Stimulated activated naive CD4-positive, alpha-beta T cell (primary cell): ENCODE measurements at regions not wholly inside any gene's neighbourhood (a gene's known extent, or its start where the extent isn't known, plus 50 kb on each side); places are given as distances from the start of the nearest gene placed in this dataset.
"Not testable (repeated sequence)": the region's sequence is repeated elsewhere in the genome, so short reads cannot be mapped to it uniquely, and the experiment has no call there.

Experiments used
- DNase-seq, 6 experiments: peaks; one replicate each; lab custom pipeline; 2025; lab: John Stamatoyannopoulos, UW

DNA sequence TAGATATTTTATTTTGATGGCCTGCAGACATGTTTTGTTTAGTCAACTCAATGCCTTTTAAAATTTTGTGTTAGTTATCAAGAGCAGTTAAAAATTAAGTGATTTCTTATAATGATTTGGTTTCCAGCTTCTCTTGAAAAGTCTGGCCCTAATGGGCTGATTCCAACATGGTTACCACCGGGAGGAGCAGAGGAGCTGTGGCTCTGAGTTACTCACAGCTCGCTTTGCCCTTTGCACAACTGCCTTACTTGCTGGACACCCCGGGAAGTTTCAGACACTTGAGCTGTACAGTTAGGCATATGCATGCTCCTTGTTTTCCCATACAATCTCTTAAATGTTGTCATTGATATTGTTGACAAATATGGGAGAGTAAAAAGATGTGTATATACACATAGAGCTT lies 173.1 kb upstream of the MMS22L start:
- DNase-seq: no peak

GRCh38 chr6:97459535-97459934 lies 176.5 kb upstream of the MMS22L start:
- no peak for DNase-seq

DNA sequence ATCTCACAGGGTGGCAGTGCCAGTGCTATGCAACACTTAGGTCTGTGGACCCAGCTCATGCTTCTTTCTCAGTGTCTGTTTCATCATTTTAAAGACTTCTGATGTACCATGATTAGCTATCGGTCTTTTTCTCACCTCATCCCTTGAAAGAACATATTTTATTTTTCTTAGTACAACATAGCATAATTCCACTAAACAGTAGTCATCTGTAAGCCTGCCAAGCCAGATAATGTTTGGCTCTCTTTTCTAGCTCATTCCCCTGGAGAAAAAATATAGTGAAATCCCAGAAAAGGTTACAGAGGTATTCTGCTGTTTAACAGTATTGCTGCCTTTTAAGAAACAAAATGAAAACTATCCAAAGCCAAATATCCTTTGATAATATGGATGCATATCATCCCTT lies 177.0 kb upstream of the MMS22L start:
- DNase-seq: no peak

DNA sequence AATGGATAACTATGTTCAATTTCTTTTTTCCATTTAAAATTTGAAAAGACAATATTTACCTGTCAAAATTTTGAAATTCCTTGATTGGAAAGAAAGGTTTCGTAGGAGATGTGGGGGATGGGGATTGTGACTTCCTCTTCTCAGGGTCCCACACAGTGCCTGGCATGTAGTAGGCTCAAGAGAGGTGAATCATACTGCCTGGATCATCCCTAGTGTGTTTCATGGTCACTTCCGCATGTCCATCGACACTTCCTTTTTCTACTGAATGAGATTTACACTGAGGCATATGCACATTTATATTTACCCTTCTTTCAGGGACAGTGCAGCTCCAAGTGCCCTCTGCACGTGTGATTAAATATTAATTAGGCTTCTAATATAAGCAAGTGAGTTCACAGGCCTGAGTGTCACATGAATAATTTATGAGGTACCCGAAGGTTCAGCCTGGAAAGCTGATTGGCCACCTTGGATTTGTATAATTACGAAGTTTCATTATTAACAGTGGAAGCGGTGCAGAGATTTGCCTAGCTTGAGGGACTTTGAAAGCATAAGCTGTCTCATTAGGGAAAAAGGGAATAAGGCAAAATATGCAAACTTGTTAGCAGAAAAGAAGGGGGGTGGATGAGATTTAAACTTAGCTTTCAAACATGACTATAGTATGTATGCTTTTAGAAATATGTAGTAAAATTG lies 177.5 kb upstream of the MMS22L start:
- no peak for DNase-seq

DNA sequence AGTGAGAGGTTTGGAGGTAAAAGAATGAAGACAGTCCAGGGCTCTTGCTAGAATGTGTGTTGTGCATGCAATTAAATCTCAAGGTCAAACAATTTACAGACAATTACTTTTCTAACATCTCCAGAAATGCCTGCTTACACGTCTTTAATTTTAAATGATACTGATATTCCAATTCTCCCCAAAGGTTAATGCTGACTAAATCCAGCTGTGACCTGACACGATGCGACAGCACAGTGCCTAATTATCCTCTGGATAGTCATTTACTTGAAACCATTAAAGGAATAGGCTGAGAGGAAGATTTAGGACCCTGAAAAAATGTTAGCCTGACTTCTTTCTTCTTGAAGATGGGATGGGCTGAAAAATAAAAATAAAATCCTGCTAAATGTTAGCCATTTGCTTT lies 178.2 kb upstream of the MMS22L start:
- DNase-seq: no peak

GRCh38 chr6:97462031-97462430 lies 179.0 kb upstream of the MMS22L start:
- no peak for DNase-seq

- no peak for DNase-seq
These were observed 180.1 kb upstream of the MMS22L start for GRCh38 chr6:97462938-97463598.

GRCh38 chr6:97465877-97466561 lies 183.0 kb upstream of the MMS22L start:
- DNase-seq: no peak

DNA sequence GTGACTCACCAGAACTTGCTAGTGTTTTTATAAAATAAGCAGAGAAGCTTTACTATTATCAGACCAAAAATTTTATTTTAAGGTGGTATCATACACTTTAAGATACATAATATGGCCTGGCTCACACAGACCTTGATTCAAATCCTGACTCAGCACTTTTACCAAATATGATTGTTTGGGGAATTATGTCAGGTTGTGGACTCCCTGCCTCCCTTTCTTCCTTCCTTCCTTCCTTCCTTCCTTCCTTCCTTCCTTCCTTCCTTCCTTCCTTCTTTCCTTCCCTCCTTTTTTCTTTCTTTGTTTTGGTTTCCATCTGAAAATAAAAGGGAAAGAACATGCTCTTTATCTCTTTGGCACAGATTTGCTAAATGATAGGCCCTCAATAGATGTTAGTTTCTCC lies 186.0 kb upstream of the MMS22L start:
- no peak for DNase-seq

- DNase-seq: no peak
These were observed 186.4 kb upstream of the MMS22L start for GRCh38 chr6:97469451-97469850.

- no peak for DNase-seq
These were observed 187.3 kb upstream of the MMS22L start for GRCh38 chr6:97470322-97470721.

- DNase-seq: no peak
These were observed 191.0 kb upstream of the MMS22L start for GRCh38 chr6:97473979-97474378.

- DNase-seq: peak; percentile 2 to 41 (median 26)
These were observed 214.8 kb upstream of the MMS22L start for GRCh38 chr6:97497713-97498331.

DNA sequence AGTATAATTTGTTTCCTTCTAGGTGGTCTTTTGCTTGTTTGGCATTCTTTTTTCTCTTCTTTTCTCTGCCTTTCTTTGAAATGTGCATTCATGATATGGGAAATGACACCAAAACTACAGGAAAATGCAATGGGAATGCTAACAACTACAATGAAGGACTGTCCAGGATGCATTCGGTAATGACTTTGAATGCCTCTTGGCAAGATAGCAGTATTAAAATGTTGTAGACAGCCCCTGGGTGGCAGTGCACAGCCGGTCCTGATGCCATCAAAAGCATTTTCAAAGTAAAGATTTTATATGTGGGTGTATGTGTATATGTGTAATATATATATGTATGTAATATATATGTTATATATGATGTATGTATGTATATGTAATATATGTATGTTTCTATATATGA lies 218.8 kb upstream of the MMS22L start:
- no peak for DNase-seq

- no peak for DNase-seq
These were observed 225.6 kb upstream of the MMS22L start for GRCh38 chr6:97508646-97509045.

DNA sequence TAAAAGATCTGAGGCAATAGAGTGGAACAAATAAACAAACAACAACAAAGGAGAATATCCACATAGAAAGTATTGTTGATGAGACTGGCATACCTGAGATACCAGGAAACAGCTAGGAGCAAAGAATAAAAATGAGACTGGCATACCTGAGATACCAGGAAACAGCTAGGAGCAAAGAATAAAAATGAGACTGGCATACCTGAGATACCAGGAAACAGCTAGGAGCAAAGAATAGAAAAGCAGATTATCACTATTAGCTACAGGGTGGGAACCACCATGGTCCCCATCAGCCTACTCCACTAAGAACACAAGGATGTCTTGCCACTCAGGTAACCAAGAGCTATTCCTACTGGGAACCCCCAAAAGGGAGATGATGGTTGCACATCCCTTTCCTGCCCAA lies 230.2 kb upstream of the MMS22L start:
- DNase-seq: not testable (repeated sequence)

GRCh38 chr6:97524811-97525210 lies 241.8 kb upstream of the MMS22L start:
- DNase-seq: no peak

DNA sequence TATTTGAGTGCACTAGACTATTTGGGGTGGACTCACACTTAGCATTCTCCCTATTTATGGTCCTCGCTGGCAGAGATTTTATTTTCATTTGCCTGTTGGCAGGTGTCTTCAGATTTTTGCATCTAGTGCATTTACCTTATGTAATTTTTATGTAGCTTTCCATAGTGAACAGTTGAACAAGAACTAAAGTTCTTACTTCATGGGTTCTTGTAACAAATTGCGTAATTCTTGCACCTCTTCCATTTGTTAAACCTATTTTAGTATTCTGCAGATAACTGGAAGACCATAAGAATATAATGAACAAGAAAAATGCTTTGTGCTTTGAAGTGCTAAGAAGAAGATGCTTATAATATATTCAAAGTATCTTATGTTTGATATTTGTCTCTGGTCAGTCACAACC lies 252.8 kb upstream of the MMS22L start:
- DNase-seq: no peak

GRCh38 chr6:97548354-97548753 lies 265.3 kb upstream of the MMS22L start:
- no peak for DNase-seq

GRCh38 chr6:97557355-97557754 lies 274.3 kb upstream of the MMS22L start:
- DNase-seq: no peak

- no peak for DNase-seq
These were observed 280.5 kb upstream of the MMS22L start for GRCh38 chr6:97563529-97563928.

DNA sequence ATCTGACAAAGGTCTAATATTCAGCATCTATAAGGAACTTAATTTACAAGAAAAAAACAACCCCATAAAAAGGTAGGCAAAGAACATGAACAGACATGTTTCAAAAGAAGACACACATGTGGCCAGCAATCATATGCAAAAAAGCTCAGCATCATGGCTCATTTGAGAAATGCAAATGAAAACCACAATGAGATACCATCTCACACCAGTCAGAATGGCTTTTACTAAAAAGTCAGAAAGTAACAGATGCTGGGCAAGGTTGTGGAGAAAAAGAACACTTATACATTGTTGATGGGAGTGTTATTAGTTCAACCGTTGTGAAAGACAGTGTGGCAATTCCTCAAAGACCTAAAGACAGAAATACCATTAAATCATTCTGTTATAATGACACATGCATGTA lies 289.9 kb upstream of the MMS22L start:
- DNase-seq: no peak

DNA sequence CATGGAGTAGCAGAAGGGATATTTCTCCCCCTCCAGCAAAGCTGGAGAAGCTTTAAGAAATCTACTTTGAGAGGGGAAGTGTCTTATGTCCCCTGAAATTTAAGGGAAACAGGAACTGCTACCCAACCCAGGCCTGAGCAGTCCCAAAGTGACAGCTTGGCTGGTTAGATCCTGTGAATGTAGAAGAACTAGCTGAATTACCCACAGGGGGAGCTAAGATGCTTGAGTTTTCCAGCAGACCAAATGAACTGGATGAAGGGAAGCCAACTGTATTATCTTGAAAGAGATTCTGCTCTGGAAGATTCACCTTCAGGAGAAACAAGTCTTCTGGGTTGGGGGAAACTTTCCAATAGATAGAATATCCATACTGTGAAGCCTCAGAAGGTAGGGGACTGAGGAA lies 303.3 kb upstream of the MMS22L start:
- DNase-seq: no peak
